MCF 10A (cell line): ENCODE measurements at regions not wholly inside any gene's neighbourhood (a gene's known extent, or its start where the extent isn't known, plus 50 kb on each side); places are given as distances from the start of the nearest gene placed in this dataset.
"Not testable (repeated sequence)": the region's sequence is repeated elsewhere in the genome, so short reads cannot be mapped to it uniquely, and the experiment has no call there.

Experiments
- BruUV-seq: library from RNA; stranded (reverse); fragments of 400-500 nt; replicated peaks from 2 replicates; lab custom pipeline; 2021; lab: Mats Ljungman, UMichigan
- CTCF ChIA-PET: fragments of 300-600 bp; sonication (Branson Sonifier 250); formaldehyde crosslinking; extraction: SDS; loops from one replicate; lab custom pipeline; 2021; ENCODE audit warnings: antibody characterized with exemption, inconsistent platforms; lab: Yijun Ruan, JAX
- POLR2A ChIA-PET: fragments of 300-600, 350-650 bp; sonication (Branson Sonifier 250); formaldehyde crosslinking; extraction: SDS; loops from one replicate; lab custom pipeline; 2020; ENCODE audit warnings: antibody characterized with exemption, inconsistent platforms; lab: Yijun Ruan, JAX
- DNase-seq: peaks from one replicate; pipeline ENCODE4 v3.0.0-alpha.2; 2018; ENCODE audit not compliant: unreplicated experiment
- H3K27ac Mint-ChIP-seq: one replicate; pipeline ENCODE4 v1.8.0; 2022; ENCODE audit warnings: mild to moderate bottlenecking, low read depth, mixed read lengths; ENCODE audit not compliant: unreplicated experiment
- H3K27me3 Mint-ChIP-seq: one replicate; pipeline ENCODE4 v1.8.0; 2022; ENCODE audit warnings: mixed read lengths; ENCODE audit not compliant: insufficient read depth, unreplicated experiment
- H3K36me3 Mint-ChIP-seq: one replicate; pipeline ENCODE4 v1.8.0; 2022; ENCODE audit warnings: mild to moderate bottlenecking, moderate library complexity, mixed read lengths; ENCODE audit not compliant: insufficient read depth, unreplicated experiment
- H3K4me1 Mint-ChIP-seq: one replicate; pipeline ENCODE4 v1.8.0; 2022; ENCODE audit warnings: mixed read lengths; ENCODE audit not compliant: insufficient read depth, unreplicated experiment
- H3K4me3 Mint-ChIP-seq: one replicate; pipeline ENCODE4 v1.8.0; 2022; ENCODE audit warnings: mild to moderate bottlenecking, moderate library complexity, mixed read lengths; ENCODE audit not compliant: unreplicated experiment
- H3K9me3 Mint-ChIP-seq: one replicate; pipeline ENCODE4 v1.8.0; 2022; ENCODE audit warnings: mixed read lengths; ENCODE audit not compliant: unreplicated experiment
- CTCF ChIP-seq: fragments of 200-600 bp; IDR thresholded peaks from one replicate; pipeline ENCODE4 v1.8.0; 2022; ENCODE audit warnings: antibody characterized with exemption, mild to moderate bottlenecking; ENCODE audit not compliant: unreplicated experiment
- intact Hi-C: fragments of 100-400 bp; cut with micrococcal nuclease; formaldehyde crosslinking; loops from 2 replicates; pipeline ENCODE4 v1.14.1; 2022

DNA sequence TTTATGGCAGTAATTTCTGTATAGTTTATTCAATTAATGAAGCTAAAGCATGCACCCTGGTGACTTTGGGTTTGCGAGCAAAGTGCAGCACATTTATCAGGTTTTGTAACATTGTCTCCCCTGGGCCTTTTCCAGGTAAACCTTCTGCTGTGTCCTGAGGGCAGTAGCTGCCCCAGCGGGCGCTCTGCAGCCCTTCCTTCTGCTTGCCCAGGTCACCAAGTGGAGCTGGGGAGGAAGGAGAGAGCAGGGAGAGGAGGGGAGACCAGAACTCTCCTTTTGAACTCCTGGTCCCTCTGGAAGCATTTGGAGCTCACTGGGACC, 145.6 kb downstream of the DLL1 start:
- Mint-ChIP-seq H3K27me3 (peaks cover 36% of the 10 kb centered on the region), H3K4me1 (peaks cover 14% of the 10 kb centered on the region), H3K27ac (no peak overlapping the region), H3K4me3 (no peak overlapping the region), H3K9me3 (peaks cover 8% of the 10 kb centered on the region), H3K36me3 (no peaks in the 10 kb centered on the region)
- POLR2A ChIA-PET, result no interaction called here
- intact Hi-C loops, result no loop called here
- CTCF ChIA-PET, result interaction anchor here (0.6 kb wide), 1 partner anchor 293 kb away, joined by 3 read pairs; no protein-coding TSS in a partner anchor
- DNase-seq, result no peak
- BruUV-seq, result no TSS peak
- no peak for TF ChIP-seq CTCF

DNA sequence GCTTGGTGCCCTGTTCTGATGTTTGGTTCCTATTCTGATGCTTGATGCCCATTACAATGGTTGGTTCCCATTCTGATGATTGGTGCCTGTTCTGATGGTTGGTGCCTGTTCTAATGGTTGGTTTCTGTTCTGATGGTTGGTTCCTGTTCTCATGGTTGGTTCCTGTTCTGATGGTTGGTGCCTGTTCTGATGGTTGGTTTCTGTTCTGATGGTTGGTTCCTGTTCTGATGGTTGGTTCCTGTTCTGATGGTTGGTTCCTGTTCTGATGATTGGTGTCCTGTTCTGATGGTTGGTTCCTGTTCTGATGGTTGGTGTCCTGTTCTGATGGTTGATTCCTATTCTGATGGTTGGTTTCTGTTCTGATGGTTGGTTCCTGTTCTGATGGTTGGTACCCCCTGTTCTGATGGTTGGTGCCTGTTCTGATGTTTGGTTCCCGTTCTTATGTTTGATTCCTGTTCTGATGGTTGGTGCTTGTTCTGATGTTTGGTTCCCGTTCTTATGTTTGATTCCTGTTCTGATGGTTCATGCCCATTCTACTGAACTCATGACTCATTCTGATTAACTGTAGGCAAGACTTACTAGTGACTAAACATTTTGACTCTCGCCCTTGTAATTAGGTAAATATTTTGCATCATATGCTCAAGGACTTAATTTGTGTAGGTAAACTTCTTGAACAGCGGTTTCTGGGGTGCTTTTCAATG, 146.2 kb downstream of the DLL1 start:
- DNase-seq, result peak; percentile 41
- ChIA-PET POLR2A (interaction anchor here (1.2 kb wide), 1 partner anchor 80 kb away, joined by 4 read pairs; no protein-coding TSS in a partner anchor), CTCF (no interaction called here)
- peaks cover 30% of the 10 kb centered on the region for H3K27me3 Mint-ChIP-seq
- no peak overlapping the region for H3K27ac Mint-ChIP-seq
- BruUV-seq, result no TSS peak
- no peak for TF ChIP-seq CTCF
- no peak overlapping the region for H3K4me3 Mint-ChIP-seq
- peaks cover 8% of the 10 kb centered on the region for H3K9me3 Mint-ChIP-seq
- no peaks in the 10 kb centered on the region for H3K36me3 Mint-ChIP-seq
- peaks cover 14% of the 10 kb centered on the region for H3K4me1 Mint-ChIP-seq
- intact Hi-C loops, result no loop called here

- CTCF ChIA-PET, result no interaction called here
- Mint-ChIP-seq H3K9me3 (peaks cover 13% of the 10 kb centered on the region), H3K27me3 (peaks cover 21% of the 10 kb centered on the region), H3K4me1 (peaks cover 14% of the 10 kb centered on the region), H3K4me3 (no peak overlapping the region), H3K36me3 (no peaks in the 10 kb centered on the region), H3K27ac (no peak overlapping the region)
- no peak for DNase-seq
- no TSS peak for BruUV-seq
- POLR2A ChIA-PET, result interaction anchor here (1.2 kb wide), 1 partner anchor 82 kb away, joined by 4 read pairs; no protein-coding TSS in a partner anchor
- TF ChIP-seq CTCF, result no peak
- intact Hi-C loops, result no loop called here
Measured at GRCh38 chr6:170143401-170144150, 147.3 kb downstream of the DLL1 start.

DNA sequence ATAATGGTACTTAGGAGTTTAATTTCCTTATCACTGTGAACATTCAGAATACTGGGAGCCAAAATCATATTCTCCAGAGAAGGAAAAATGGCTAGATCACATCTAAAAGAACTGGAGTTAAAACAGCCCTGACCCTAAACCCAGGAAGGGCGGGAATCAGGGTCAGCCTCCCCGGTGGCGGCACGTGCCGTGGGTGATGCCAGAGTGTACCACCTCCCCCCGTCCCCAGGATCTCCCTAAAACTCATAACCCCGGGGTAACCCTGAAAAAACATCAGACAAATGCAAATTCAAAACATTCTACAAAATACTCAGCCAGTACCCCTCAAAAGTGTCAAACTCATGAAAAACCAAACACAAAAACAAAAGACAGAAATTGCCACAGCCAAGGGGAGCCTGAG, 148.3 kb downstream of the DLL1 start:
- no TSS peak for BruUV-seq
- no peak overlapping the region for H3K4me3 Mint-ChIP-seq

DNA sequence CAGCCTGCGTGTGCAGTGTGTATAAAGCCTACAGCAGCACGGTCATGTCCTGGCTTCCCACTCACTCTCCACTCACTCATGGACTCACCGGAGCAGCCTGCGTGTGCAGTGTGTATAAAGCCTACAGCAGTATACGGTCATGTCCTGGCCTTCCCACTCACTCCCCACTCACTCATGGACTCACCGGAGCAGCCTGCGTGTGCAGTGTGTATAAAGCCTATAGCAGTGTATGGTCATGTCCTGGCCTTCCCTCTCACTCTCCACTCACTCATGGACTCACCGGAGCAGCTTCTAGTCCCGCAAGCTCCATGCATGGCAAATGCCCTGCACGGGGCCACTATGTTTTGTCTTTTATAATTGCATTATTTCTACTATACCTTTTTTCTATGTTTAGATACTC, 149.8 kb downstream of the DLL1 start:
- BruUV-seq, H3K27ac Mint-ChIP-seq, H3K4me3 Mint-ChIP-seq, intact Hi-C loops, CTCF ChIA-PET, H3K36me3 Mint-ChIP-seq, POLR2A ChIA-PET, H3K27me3 Mint-ChIP-seq, DNase-seq: not testable (repeated sequence)
- H3K4me1 Mint-ChIP-seq, result peaks cover 14% of the 10 kb centered on the region
- peaks cover 18% of the 10 kb centered on the region for H3K9me3 Mint-ChIP-seq

More for the DNA sequence above, 148.3 kb downstream of the DLL1 start:
- ChIA-PET CTCF (no interaction called here), POLR2A (no interaction called here)
- TF ChIP-seq CTCF, result no peak
- H3K27me3 Mint-ChIP-seq, result peaks cover 11% of the 10 kb centered on the region
- no peak for DNase-seq
- H3K4me1 Mint-ChIP-seq, result peaks cover 14% of the 10 kb centered on the region
- intact Hi-C loops, result no loop called here
- H3K36me3 Mint-ChIP-seq, result no peaks in the 10 kb centered on the region
- H3K9me3 Mint-ChIP-seq, result peaks cover 18% of the 10 kb centered on the region
- no peak overlapping the region for H3K27ac Mint-ChIP-seq
